NCI-H2107 (cell line): ENCODE measurements at regions not wholly inside any gene's neighbourhood (a gene's known extent, or its start where the extent isn't known, plus 50 kb on each side); places are given as distances from the start of the nearest gene placed in this dataset.

Experiments
- DNase-seq: peaks from one replicate; lab custom pipeline; 2025; lab: John Stamatoyannopoulos, UW

DNA sequence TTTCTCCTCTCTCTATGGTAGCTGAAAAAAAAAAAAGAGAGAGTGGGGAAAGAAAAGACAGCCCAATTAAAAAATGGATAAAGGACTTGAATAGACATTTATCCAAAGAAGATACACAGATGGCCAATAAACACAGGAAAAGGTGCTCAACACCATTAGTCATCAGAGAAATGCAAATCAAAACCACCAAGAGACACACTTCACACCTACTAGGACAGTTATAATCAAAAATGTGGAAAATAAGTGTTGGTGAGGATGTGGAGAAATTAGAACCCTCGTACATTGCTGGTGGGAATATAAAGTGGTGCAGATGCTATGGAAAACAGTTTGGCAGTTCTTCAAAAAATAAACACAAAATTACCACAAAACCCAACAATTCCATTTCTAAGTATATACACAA is 172.4 kb upstream of the GRIN2B start:
- no peak for DNase-seq

DNA sequence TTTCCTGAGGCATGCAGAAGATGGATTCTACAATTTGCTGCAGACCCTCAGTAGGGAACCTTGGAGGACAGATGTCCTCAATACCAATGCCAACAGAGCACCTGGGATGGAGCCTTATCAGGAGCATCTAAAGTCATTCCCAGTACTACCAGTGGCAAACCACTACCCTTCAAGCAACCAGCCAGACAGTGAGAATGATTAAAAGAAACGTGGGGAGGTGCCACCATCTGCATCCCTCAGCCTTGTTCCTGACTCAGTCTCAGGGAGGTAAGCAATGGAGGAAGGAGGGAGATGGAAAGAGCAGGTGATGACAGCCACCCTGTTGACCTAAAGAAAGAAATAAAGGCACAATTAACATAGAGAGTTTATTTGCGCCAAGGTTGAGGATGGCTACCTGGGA is 175.2 kb upstream of the GRIN2B start:
- no peak for DNase-seq

DNA sequence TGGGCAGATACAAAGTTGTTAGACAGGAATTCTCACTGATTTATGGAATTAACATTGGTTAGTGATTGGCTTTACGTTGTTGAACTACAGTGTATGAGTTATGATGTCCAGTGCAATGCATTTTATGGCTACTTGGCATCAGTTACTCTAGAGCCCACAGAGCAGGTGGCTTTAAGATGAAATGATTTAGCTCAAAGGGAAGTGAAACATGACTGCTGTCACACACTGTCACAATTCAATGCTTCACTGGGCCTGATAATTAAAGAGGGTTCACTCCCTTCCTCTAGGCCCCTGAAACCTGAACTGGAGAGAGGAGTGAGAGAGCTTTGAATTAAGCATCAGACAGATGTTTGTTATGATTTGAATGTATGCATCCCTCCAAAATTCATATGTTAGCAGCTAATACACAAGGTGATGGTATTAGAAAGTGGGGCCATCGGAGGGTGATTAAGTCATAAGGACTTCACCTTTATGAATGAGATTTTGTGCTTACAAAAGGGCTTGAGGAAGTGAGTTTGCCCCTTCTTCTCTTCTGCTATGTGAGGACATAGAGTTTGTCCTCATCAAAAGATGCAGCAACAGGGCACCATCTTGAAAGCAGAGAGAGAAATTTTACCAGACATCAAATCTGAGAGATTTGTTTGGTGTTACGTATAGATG is 175.8 kb upstream of the GRIN2B start:
- no peak for DNase-seq

DNA sequence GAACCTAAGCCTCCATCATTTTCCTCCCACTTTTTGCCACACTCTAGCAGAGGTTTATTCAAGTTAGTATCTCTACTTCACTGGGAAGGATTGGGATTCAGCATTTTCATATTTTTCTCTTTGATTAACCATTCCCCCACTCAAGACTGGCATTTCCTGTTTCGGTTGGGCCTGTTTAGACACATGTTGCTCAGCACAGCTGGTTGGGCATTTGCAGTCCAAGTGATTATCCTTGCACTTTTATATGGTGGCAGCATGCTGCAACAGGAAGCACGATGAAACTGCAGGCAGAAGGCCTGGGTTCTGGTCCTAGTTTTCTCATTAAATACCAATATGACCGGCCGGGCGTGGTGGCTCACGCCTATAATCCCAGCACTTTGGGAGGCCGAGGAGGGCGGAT is 182.9 kb upstream of the GRIN2B start:
- no peak for DNase-seq

DNA sequence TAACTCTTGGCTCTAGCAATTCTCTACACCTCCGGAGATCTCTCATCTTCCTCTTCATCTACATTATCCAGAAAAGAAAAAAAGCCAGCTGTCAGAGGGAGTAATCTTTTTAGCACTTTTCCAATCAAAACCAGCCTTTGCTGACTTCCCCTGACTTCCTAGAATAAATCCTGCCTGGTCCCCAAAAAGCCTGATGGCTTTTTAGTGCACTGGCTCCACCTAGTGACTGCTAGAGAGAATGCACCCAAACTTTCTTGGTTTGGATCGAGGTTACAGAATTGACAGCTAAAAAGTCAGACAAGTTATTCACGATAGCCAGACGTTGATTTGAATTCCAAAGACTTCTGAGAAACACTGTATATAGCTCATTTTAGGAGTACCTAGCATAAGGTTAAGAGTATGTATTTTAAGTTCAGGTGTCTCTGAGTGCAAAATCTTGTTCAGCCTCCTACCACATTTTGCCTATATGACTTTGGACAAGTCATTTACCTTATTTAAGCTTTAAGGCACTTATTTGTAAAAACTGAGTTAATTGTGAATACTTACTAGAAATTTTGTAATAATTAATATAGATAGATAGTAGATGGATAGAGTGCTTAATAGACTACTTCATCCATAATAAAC is 185.7 kb upstream of the GRIN2B start:
- peak; percentile 6 for DNase-seq

DNA sequence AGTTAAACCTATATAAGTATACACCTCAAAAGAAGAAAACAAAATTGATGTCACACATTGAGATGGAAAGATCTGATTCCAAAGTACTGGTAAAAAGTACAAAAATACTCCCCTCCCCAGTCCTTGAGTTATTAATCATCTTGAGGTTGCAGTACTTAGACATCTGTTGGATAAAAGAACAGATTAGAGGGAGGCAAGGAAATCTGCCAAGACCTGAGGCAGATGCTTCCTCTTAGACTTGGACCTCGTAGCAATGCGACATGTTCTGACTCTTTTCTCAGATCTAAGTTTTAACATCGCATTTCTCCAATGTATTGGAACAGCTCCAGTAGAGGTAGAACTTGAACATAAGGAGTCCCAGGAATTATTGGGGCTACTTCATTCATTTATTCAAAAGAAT is 187.9 kb upstream of the GRIN2B start:
- DNase-seq = no peak

DNA sequence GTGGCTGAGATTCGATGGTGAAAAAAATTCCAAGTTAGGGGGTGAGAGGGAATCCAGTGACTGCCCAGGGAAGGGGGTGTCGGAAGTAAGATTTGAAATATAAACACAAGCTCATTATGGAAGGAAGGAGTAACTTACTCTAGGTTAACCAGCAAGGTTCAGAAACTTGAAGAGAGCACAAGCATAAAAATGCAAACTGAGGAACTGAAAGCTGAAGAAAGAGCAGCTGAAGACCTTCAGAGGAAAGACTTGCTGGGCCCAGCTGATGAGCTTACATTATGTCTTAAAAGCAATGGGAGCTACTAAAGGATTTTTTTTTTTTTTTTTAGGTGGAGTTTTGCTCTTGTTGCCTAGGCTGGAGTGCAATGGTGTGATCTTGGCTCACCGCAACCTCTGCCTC is 189.7 kb upstream of the GRIN2B start:
- no peak for DNase-seq

DNA sequence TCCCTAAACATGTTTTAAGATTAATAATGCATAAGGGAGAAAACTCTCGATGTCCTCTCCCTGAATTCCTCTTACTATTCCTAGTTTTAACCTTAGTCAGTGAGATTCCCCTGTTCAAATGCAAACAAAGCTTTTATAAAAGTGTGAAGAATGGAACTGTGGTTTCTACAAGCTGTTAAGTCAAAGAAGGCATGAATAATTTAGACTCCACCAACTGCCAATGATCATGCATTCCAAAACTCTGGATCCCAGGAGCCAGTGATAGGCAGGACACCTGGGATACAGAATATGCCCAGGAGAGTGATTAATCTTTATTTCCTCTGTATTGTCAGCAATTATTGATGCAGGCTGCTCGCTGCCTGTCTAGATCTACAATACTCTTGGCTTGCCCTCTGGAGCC is 190.3 kb upstream of the ATF7IP start:
- no peak for DNase-seq

DNA sequence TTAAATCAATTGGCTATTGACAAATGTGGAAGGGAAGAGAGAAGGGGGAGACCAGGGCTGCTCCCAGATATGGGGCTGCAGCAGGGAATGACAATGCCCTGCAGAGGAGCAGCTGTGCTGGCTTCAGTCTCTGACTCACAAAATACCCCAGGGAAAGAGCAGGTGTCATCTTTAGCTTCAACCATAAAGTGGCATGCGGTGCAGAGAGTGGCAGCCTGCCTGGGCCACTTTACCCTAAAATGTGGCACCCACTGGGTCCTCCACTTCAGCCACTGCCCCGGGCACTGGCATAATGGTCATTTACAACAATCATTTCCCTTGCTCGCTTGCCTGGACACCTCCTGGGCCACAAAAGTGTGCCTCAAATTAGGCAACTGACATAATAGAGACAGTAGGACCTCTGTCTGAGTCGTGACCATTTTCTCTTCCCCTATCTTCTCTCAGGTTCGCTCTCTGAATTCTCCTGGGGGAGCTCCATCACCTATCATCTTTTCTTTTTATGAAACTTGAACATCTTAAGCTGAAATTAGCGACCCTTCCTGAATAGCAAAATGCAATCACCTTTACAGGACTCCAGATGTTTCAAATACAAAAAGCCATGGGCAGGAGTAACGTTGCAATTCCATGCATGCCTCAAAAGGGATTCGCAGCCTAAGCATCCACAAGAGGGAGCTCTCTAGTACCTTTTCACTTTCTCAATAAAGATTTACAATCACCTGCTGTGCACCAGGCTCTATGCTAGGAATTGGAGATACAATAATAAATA is 179.9 kb upstream of the ATF7IP start:
- peak; percentile 49 for DNase-seq

DNA sequence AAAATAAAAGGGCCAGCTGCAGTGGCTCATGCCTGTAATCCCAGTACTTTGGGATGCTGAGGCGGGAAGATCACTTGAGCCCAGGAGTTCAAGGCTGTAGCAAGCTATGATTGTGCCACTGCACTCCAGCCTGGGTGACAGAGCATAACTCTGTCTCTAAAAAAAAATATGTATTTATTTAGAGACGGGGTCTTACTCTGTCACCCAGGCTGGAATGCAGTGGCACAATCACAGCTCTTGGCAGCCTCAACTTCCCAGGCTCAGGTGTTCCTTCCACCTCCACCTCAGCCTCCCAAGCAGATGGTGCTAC is 179.3 kb upstream of the ATF7IP start:
- no peak for DNase-seq

DNA sequence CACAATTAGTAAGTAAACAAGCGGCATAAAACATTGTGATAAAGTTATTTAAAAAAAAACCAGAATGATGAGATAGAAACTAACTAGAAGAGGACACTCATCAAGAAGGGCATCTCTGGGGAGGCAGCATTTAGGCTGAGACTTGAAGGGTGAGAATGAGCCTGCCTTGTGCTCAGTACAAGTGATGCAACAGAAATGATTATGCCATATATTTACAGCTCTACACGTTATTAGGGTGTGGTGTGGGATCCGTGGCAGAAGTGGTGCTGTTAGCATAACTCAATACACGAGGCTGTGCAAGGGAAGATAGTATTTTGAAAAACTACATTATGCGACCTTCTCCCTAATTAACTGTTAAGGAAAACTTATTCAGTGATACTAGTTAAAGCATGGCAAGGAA is 178.5 kb upstream of the ATF7IP start:
- DNase-seq = no peak

DNA sequence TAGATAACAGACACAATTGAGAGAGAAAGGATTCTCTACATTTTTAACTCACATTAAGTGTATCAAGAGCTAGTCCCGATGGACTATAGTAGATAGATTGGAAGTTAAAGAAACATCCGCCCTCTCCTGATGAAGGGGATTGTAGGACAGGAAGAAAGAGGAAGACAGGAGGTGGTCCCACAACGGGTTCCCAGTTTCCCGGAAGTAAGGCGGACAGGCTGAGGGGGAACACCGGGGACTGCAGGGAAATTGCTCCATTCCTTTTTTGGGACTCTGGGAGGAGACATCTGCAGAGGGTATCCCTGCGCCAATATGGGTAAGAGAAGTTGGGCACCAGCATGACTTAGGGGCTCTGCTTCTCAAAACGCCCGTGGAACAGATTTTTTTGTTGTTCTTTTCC is 177.5 kb upstream of the ATF7IP start:
- DNase-seq = no peak

DNA sequence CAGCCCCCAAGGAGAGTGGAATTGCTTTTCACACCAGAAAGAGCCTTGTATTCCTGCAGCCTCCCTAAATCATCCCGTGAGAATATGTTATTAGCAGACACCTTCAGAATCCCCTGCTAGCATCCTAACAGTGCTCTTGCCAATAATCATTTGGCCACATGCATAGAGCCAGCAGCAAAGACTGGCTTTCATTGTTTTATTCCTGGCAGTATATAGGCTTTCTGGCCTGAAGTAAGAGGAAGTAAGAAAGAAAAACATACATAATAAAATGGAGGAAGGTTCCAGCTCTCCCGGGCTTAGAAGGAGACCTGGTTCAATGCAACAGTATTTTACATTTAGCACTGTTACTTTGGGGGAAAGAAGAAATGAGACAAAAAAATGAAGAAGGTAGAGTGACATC is 176.7 kb upstream of the ATF7IP start:
- DNase-seq = no peak

DNA sequence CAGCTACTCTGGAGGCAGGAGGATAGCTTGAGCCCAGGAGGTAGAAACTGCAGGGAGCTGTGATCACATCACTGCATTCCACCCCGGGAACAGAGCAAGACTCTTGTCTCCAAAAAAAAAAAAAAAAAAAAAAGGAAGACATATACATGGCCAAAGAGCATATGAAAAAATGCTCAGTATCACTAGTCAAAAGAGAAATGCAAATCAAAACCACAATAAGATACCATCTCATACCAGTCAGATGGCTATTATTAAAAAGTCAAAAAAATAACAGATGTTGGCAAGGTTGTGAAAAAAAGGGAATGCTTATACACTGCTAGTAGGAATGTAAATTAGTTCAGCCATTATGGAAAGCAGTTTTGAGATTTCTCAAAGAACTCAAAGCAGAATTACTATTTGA is 174.8 kb upstream of the ATF7IP start:
- DNase-seq = no peak

DNA sequence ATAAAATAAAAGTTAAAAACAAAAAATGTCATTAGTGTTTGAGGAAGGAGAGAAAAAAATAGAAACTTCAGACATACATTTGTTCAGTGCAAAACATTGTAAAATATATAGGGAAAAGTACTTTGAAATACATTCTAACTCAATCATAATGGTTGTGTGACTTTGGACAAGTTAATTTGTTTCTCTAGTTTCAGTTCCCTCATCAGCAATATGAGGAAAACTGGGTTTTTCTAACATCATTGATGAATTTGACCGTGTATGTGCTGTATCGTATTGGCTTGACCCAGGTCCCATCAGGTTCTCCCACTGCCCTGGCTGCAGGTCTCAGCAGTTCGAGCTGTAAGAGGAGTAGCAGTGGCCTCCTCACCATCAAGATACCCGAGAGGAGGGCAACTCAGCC is 173.9 kb upstream of the ATF7IP start:
- no peak for DNase-seq

DNA sequence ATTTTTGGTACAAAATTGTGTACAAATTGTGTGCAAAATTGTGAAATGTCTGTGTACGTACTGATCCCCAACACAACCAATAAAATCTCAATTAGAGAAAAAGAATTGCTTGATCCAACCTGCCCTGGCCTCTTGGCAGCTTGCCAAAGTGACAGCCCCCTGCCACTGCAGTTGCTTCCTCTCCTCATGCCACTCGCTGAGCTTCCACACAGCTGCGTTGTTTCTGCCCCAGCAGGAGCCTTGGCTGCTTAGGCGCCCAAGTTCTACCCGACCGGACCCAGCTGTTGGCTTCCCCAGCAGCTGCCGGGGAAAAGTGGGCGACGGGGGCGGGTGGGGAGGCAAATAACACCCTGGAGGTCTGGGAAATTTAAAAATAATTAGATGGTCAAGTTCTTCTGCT is 171.8 kb upstream of the ATF7IP start:
- DNase-seq = no peak

DNA sequence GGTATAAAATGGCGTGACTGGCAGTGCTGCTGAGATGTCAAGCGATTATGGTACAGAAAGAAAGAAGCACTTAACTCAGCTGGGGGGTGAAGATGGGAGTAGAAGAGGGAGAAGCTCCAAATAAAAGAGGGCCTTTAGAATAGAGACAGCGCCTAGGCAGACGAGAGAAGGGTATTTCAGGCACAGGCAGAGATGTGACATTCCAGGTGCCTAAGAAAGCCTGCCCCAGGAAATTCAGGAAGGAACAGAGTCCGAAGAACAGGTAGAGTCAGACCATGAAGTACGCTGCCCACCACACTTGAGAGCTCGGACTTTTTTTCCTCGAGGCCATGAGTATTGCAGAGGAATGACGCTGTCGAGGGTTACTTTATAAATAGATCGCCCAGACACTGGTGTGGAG is 170.9 kb upstream of the ATF7IP start:
- no peak for DNase-seq

DNA sequence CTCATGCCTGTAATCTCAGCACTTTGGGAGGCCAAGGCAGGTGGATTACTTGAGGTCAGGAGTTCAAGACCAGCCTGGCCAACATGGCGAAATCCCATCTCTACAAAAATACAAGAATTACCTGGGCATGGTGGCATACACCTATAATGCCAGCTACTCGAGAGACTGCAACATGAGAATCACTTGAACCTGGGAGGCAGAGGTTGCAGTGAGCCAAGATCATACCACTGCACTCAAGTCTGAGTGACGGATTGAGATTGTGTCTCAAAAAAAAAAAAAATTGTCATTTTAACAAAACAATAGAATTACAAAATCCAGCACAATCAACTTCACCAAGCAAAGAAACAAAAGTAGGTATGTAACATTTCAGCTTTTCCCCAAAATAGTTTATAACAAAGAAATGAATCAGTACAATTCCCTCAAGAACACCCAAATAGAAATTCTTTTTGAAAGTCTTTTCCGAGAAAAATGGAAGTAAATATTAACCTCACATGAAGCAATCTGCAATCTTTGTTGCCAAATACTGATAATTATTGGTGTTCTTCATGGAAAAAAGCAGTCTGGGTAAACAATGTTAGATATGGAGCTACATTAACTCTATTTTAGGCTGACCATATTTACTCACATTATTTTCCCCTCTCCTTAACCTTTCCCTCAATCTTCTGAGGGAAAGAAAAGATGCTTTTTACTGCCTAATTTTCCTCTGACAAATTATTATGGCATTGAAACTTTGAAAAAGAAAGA is 165.9 kb upstream of the ATF7IP start:
- DNase-seq = no peak

DNA sequence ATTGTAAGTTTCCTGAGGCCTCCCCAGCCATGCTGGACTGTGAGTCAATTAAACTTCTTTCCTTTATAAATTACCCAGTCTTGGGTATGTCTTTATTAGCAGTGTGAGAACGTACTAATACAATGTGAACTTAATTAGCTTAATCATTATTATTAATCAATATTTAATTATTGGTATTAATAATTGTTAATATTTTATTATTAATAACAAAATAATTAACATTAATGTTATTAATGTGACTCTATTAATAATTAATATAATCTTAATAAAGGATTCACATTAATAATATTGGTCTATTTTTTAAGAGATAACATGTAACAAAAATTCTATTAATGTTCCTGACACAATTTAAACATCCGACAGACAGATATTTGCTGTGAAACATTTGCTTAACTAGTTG is 164.9 kb upstream of the ATF7IP start:
- no peak for DNase-seq

DNA sequence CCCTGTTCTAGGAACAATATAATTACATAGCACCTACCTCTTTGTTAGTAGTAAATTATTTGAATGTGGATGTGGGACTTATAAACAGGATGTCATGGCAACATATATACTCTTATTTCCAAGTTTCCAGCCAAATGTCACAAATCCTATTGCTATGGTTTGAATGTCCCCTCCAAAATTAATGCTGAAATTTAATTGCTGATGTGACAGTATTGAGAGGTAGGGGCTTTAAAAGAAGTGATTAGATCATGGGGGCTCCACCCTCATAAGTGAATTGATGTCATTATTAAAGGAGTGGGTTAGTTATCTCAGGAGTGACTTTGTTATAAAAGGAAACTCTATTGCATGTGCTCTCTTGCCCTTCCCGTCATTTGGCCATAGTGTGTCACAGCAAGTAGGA is 164.2 kb upstream of the ATF7IP start:
- no peak for DNase-seq

DNA sequence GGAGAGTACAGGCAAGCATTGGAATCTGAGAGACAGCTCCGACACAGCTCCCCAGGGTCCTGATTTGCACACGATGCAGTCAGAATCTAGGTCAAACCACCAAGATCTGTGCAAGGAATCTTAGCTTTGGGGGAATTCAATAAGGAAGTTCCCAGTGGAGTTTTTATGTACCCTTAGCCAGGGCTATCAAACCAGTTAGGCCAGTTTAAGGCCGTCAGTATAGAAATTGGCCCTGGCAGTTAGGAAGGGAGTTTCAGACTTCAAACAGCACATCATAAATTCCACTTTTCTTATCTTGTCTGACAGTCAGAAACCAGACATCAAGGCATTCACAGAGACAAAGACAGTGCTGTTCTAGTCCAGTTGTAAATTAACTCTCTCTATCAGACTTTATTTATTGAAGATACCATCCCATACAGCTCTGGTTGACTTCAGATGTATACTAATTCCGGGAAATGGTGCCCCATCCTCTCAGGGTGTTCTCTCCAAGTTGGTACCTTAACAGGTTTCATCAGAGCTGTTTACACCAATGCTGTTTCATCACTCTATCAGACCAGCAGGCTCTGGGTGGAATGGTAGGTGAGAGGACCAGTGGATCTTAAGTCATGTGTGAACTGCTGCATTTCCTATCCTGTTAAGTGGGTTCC is 157.5 kb upstream of the ATF7IP start:
- DNase-seq = no peak

DNA sequence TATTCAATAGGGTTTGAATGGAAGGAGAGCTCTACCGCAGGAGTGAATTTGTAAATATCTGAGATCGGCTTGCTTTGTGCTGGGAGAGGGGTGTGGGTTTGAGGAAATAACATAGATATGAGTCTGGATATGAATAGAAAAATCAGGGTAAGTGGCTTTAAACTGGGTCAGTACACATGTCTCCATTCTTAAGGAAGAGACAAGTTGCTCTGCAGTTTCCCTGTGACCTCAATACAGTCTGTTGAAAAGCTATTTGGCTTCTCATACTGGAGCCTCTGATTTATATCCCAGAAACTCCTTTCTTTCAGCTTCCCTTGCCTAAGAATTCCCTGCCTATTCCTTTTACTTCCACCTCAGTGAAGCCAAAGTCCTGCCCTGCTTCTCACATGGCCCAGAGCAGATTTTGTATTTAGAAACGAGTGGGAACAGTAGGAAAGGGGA is 153.5 kb upstream of the ATF7IP start:
- no peak for DNase-seq
